Urinary bladder (tissue), 3 donors: ENCODE measurements at regions not wholly inside any gene's neighbourhood (a gene's known extent, or its start where the extent isn't known, plus 50 kb on each side); places are given as distances from the start of the nearest gene placed in this dataset.
A peak's percentile ranks its signal among the peaks of the same experiment; 100 is the strongest.

ENCODE experiments used
- DNase-seq: peaks from one replicate; pipeline ENCODE4 v3.0.0-alpha.2; 2015; ENCODE audit errors: extremely low spot score
- H3K27ac ChIP-seq: one replicate; pipeline ENCODE4 v1.5.1; 2013; ENCODE audit warnings: low read depth, mild to moderate bottlenecking, moderate library complexity
- H3K36me3 ChIP-seq: one replicate; pipeline ENCODE4 v1.6.1; 2013; ENCODE audit warnings: mild to moderate bottlenecking, moderate library complexity; ENCODE audit not compliant: insufficient read depth
- H3K4me1 ChIP-seq: one replicate; pipeline ENCODE4 v1.6.1; 2013; ENCODE audit warnings: mild to moderate bottlenecking, moderate library complexity; ENCODE audit not compliant: insufficient read depth
- H3K4me3 ChIP-seq: one replicate; pipeline ENCODE4 v1.5.1; 2013; ENCODE audit warnings: low read depth, low read length
- WGBS: extraction: QIAGEN DNeasy Blood & Tissue Kit; methylation state at CpG from one replicate; pipeline ENCODE4 v1.1.7; 2013; 5-methylcytosine and 5-hydroxymethylcytosine counted together
- donor health status: healthy with polysubstance abuse.
- donor health status: healthy.

DNA sequence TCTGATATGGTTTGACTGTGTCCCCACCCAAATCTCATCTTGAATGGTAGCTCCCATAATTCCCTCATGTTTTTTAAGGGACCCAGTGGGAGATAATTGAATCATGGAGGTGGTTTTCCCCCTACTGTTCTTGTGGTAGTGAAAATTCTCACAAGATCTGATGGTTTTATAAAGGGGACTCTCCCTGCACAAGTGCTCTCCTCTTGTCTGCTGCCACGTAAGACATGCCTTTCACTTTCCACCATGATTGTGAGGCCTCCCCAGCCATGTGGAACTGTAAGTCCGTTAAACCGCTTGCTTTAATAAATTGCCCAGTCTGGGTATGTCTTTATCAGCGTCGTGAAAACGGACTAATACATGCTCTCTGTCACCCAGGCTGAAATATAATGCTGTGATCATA, 200.9 kb upstream of the SLIT2 start:
- Histone ChIP-seq H3K4me1 (no peaks in the 10 kb centered on the region), H3K27ac (no peak overlapping the region), H3K36me3 (no peaks in the 10 kb centered on the region), H3K4me3 (no peak overlapping the region)
- DNase-seq = no peak
- WGBS = 97% methylated on average over 6 of the region's 6 CpGs

GRCh38 chr4:20049889-20050288, 201.8 kb upstream of the SLIT2 start:
- no peaks in the 10 kb centered on the region for H3K4me1 ChIP-seq
- 81% methylated on average over 3 of the region's 3 CpGs for WGBS
- DNase-seq = no peak
- no peaks in the 10 kb centered on the region for H3K36me3 ChIP-seq
- no peak overlapping the region for H3K4me3 ChIP-seq
- no peak overlapping the region for H3K27ac ChIP-seq

GRCh38 chr4:20046931-20047677, 204.6 kb upstream of the SLIT2 start:
- WGBS = 73% methylated on average over 3 of the region's 3 CpGs
- no peaks in the 10 kb centered on the region for H3K36me3 ChIP-seq
- H3K4me3 ChIP-seq = no peak overlapping the region
- no peak overlapping the region for H3K27ac ChIP-seq
- no peaks in the 10 kb centered on the region for H3K4me1 ChIP-seq
- DNase-seq = no peak

DNA sequence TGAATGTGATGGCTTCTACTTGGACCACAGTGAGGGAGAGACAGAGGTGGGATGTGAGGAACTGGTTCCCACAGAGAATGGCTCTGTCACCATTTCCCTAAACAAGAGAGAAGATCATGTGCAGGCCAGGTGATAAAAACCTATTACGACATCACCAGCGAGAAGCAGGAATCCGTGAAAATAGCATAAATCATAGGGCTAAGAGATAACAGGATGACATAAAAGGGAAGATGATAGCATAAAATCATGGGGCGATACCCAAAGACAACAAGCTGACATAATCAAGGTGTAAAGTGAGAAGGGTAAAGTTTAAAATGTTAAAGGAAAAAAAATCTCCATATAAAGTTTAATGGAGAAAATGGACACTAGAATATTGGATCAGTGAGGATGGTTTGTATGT, 205.5 kb upstream of the SLIT2 start:
- 82% methylated on average over 4 of the region's 4 CpGs for WGBS

DNA sequence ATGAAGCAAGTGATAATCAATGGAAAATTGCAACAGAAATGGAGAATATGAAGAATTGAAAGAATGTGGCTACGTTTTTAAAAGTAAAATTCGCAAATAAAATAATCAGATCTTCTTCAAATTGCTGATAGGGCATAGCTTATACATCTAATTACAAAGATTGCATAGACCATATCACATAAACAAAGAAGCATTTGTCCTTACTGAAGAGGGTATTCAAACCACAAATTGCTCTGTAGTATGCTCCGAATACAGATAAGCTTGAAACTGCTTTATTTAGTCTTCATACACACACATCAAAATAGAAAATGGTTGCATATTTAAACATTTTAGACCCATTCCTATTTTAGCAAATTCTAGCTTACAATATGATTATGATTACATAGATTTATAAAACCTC, 206.7 kb upstream of the SLIT2 start:
- 64% methylated on average over 3 of the region's 3 CpGs for WGBS
- H3K27ac ChIP-seq = no peak overlapping the region
- H3K36me3 ChIP-seq = no peaks in the 10 kb centered on the region
- no peaks in the 10 kb centered on the region for H3K4me1 ChIP-seq
- no peak overlapping the region for H3K4me3 ChIP-seq
- no peak for DNase-seq

More for the DNA sequence above, 205.5 kb upstream of the SLIT2 start:
- no peak overlapping the region for H3K4me3 ChIP-seq
- no peak overlapping the region for H3K27ac ChIP-seq
- no peaks in the 10 kb centered on the region for H3K36me3 ChIP-seq
- no peaks in the 10 kb centered on the region for H3K4me1 ChIP-seq
- DNase-seq = no peak

- Histone ChIP-seq H3K4me1 (no peaks in the 10 kb centered on the region), H3K27ac (no peak overlapping the region), H3K4me3 (no peak overlapping the region), H3K36me3 (no peaks in the 10 kb centered on the region)
- 28% methylated on average over 2 of the region's 2 CpGs for WGBS
- DNase-seq = peak; percentile 10
Observed at GRCh38 chr4:20044502-20044911, 207.2 kb upstream of the SLIT2 start.

DNA sequence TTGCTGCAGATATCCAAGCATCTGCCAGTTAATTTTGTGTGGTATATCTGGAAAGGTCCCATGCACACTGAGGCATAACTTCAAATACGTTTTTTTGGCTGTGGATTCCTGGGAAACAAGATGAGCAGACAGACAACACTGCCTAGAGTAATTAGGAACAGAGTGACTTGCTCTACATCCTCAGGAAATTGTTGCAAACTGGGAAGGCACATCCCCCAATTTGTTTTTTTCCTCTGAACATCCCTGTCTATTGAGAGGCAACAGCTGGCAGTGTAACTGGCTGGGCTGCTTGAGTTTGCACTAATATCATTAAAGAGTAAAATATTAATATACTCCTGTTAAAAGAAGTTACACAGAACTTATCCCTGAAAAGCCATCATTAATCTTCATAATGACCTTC, 207.7 kb upstream of the SLIT2 start:
- Histone ChIP-seq H3K4me1 (no peaks in the 10 kb centered on the region), H3K36me3 (no peaks in the 10 kb centered on the region), H3K27ac (no peak overlapping the region), H3K4me3 (no peak overlapping the region)
- WGBS = 31% methylated on average over 1 of the region's 1 CpG
- peak; percentile 20 for DNase-seq

- Histone ChIP-seq H3K36me3 (no peaks in the 10 kb centered on the region), H3K4me3 (no peak overlapping the region), H3K27ac (no peak overlapping the region), H3K4me1 (no peaks in the 10 kb centered on the region)
- DNase-seq = no peak
- WGBS = 85% methylated on average over 4 of the region's 4 CpGs
Observed at GRCh38 chr4:20042769-20043168, 208.9 kb upstream of the SLIT2 start.

GRCh38 chr4:20041839-20042407, 209.8 kb upstream of the SLIT2 start:
- Histone ChIP-seq H3K4me3 (no peak overlapping the region), H3K4me1 (no peaks in the 10 kb centered on the region), H3K36me3 (no peaks in the 10 kb centered on the region), H3K27ac (no peak overlapping the region)
- 91% methylated on average over 2 of the region's 2 CpGs for WGBS
- no peak for DNase-seq

DNA sequence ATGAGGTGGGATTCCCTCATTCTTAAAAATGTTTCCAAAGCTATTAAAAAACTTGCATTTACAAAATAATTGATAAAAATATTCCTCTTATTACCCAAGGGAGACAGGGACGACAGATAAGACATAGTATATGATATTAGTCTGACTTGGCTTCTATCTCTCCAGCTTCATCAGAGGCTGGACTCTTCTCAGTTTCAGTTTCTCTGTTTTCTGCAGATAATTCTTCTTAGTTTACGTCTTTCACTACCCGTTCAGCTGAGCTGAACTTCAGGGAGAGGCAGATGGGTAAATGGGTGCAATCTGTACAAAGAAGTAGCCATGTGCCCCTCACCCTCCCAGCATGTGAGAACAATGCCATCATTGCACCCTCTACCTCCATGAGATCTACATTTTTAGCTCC, 214.0 kb upstream of the SLIT2 start:
- WGBS = 63% methylated on average over 3 of the region's 3 CpGs
- H3K4me1 ChIP-seq = no peaks in the 10 kb centered on the region
- no peak overlapping the region for H3K27ac ChIP-seq
- no peak for DNase-seq
- no peak overlapping the region for H3K4me3 ChIP-seq
- H3K36me3 ChIP-seq = no peaks in the 10 kb centered on the region

DNA sequence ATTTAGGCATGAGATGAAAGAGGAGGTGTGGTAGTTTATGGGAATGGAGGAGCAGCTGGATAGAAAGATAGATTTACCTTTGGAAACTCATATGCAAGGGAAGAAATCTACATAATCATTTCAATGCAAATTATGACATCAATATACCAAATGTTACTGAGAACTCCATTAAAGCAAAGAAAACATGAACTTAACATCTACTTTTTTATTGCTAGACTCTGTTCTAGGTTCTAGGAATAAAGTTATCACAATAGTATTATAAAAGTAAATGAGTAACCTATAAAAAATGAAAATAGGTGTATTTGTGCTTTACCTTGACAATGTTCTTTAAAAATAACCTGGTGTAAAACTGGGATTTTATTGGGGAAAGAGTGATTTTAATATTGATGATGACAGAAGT, 221.6 kb upstream of the SLIT2 start:
- DNase-seq = no peak
- no peaks in the 10 kb centered on the region for H3K4me1 ChIP-seq
- H3K36me3 ChIP-seq = no peaks in the 10 kb centered on the region
- H3K4me3 ChIP-seq = no peak overlapping the region
- no peak overlapping the region for H3K27ac ChIP-seq

DNA sequence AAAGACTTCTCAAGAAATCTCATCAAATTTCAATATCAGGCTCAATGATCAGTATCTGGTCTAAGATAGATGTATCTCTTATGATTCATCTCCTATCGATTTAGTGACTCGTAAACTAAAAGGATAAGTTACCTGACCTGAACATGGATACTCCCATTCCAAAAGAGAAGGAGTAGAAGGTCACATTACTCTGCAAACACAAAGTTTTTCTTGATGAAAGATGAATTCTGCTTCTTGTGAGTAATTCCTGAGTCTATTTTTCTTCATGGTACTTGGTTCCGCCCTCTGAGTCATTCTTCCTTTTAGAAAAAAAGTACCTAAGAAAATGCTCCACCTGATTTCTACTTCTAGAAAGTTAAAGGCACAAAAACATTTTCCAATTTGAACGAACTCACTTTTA, 223.1 kb upstream of the SLIT2 start:
- no peak for DNase-seq
- Histone ChIP-seq H3K36me3 (no peaks in the 10 kb centered on the region), H3K27ac (no peak overlapping the region), H3K4me1 (no peaks in the 10 kb centered on the region), H3K4me3 (no peak overlapping the region)
- 90% methylated on average over 4 of the region's 4 CpGs for WGBS

- no peaks in the 10 kb centered on the region for H3K4me1 ChIP-seq
- no peak for DNase-seq
- WGBS = 77% methylated on average over 2 of the region's 2 CpGs
- H3K4me3 ChIP-seq = no peak overlapping the region
- no peak overlapping the region for H3K27ac ChIP-seq
- no peaks in the 10 kb centered on the region for H3K36me3 ChIP-seq
Observed at GRCh38 chr4:20026456-20026855, 225.2 kb upstream of the SLIT2 start.

DNA sequence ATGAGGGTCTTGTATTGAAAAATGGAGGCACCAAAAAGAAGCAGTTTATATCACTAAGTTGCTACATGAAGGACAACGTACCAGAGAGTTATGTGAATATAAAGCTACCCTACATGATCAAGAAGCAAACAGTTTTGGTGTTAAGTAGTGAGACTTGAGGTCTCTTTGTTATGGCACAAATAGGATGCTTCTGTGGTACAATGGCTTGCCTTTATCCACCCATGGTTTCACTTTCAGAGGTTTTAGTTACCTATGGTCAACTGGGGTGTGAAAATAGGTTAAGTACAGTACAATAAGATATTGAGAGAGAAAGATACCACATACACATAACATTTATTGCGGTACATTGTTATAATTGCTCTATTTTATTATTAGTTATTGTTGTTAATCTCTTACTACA, 229.2 kb upstream of the SLIT2 start:
- Histone ChIP-seq H3K4me3 (no peak overlapping the region), H3K36me3 (no peaks in the 10 kb centered on the region), H3K4me1 (no peaks in the 10 kb centered on the region), H3K27ac (no peak overlapping the region)
- WGBS = 92% methylated on average over 2 of the region's 2 CpGs
- DNase-seq = no peak
